AG08396 (cell line): ENCODE measurements at regions not wholly inside any gene's neighbourhood (a gene's known extent, or its start where the extent isn't known, plus 50 kb on each side); places are given as distances from the start of the nearest gene placed in this dataset.

Experiments used
- DNase-seq: peaks from one replicate; pipeline ENCODE4 v3.0.0; 2012; ENCODE audit warnings: low spot score, mixed read lengths

DNA sequence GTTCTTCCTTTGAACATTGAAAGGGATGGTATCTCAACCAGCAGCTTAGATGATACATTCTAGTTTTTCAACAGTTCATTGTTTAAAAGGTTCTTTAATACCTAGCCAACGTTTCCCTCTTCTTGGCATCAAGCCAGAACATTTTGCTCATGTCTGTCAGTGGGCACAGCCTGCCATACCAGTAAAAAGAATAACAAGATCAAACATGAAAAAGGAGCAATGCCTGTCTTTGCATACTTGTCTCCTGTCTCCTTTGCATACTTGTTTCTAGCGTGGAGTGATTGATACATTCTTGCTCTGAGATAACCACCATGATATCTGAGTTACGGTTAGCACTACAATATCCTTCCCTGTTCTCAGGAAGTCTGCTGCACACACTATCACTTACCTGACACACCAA, 248.6 kb upstream of the DAPK1 start:
- no peak for DNase-seq

DNA sequence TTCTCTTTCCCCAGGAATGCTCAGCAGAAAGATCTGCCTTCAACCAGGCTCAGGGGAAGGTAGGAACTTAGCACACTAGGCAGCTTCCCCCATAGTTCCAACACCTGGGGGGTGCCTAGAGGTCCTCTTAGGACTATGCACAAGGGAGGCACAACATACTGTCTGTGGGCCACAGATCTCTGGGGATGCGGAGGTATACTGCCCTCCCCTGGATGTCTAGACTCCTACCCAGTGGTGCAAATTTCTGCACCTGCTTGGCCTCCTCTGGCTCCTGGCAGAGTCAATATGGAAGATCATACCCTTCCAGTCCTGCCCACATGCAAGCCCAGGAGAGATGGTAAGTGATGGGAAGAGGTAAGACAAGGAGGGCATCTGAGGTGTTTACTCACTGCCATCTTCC, 247.5 kb upstream of the DAPK1 start:
- no peak for DNase-seq

DNA sequence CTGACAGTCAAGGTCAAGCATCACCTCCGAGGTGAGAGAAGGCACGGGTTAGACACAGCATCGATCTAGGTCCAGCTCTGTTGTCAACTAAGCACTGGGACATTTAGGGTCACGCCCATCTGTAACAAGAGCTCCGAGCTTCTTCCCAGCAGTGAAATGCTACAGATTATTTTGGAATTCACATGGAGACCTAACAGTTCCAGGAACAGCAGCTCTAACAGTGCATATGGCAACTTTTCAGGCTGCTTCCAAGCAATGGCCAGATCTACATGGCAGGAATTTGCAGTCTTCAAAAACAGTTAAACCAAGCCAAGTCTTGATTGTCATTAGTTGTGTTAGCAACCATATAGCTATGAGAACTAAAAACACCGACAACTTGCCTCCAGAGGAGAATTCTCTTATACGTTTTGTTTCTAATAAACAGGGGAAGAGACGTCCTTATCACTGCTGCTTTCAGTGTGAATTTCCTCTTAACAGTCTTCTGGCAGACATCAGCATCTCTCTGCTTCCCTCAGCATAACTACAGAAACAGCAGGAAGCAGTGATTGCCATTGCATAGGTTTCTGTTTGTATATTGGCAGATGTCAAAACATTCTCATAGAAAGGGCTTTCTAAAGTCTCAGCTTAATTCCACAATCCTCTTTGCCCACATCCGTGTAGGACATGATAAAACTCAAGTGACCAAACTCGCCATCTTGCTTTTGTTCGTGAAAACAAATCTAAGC, 242.1 kb upstream of the DAPK1 start:
- DNase-seq, result no peak

DNA sequence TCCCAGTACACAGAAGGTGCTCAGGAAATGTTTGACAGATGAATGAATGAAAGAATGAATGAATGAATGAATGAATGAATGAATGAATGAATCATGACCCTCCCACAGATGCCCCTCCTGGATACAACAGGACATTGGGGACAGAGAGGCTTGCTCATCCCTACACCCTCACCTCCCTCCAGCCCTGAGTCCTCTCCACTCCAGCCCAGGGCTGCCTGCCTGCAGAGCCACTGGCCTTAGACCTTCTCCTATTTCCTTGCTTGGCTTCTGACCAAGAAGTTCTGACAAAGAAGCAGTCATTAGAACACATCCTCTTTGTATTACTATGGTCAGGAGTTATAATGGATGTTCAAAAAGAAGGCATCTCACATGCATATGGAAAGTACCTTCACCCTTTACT, 240.7 kb upstream of the DAPK1 start:
- no peak for DNase-seq

DNA sequence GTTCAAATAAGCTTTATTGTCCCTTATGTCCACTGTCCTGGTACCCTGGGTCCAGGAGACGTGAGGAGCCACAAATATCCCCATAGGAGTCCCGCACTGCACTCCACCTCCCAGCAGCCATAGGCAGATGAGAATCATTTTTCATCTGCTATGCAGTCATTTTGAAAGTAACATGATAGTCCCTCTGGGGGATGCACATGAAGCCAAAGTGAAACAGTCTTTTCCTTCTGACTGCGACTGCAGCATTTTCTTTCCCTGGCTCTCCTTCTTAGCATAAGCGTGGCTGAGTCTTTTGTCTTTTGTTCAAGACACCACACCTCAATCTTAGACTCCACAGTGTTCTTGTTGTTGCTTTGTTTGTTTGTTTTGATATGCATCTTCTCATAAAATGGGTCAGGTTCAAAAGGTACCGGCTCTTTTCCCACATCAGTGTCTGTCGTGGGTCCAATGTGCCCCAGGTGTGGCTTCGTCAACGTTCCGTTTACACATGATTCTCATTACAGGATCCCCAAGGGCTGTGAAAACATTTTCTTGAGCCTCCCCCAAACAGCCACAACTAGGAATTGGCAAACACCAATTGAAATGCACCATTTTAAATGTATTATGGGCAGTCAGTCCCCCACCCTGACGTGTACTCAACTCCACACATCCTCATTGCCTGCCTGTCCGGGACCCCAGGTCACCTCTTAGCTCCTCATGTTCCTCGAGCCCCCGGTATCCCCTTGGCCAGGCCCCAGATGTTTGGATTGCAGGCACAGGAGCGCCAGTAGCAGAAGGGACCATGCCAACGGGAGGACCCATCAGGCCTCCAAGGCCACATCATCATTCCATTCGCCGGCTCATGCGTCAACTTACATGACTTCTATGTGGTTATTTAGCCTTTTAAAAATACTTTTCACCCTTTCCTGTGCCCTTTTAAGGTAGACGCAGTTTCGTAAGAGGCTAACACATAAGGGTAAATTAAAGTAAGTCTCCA, 237.8 kb upstream of the DAPK1 start:
- DNase-seq, result no peak

DNA sequence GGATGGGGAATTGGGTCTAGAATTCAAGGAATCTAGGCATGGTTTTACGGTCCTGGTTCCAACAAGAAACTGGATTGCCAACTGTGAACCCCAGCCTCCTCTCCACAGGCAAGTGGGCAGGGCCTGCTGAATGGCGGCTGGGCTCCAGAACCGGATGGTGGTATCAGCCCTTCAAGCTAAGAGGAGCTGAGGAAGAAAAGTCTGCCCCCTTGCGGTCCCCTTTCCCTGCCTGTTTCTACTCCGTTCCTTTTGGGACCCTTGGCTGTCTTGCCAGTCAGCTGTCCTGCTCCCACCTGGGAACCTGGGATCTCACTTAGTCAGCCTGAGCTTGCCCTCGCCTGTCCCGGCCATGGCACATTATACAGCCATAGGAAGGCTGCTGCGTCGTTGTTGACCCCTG, 234.4 kb upstream of the DAPK1 start:
- no peak for DNase-seq

DNA sequence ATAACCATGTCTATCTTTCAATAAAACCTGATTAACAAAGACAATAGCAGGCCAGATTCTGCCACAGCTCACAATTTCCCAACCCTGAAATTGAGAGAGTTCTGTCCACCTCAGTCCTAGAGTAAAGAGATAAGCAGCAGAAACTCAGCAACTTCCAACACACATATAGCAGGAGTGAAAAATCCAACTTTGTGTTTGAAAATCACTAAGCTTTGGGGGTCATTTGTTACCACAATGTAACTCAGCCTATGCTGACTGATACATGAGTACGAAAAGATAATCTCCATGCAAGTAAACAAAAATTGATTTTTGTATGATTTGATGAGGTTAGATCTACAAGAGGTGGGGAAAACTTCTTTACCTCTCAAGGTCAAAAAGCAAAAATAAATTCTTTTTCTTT, 231.0 kb upstream of the DAPK1 start:
- no peak for DNase-seq

DNA sequence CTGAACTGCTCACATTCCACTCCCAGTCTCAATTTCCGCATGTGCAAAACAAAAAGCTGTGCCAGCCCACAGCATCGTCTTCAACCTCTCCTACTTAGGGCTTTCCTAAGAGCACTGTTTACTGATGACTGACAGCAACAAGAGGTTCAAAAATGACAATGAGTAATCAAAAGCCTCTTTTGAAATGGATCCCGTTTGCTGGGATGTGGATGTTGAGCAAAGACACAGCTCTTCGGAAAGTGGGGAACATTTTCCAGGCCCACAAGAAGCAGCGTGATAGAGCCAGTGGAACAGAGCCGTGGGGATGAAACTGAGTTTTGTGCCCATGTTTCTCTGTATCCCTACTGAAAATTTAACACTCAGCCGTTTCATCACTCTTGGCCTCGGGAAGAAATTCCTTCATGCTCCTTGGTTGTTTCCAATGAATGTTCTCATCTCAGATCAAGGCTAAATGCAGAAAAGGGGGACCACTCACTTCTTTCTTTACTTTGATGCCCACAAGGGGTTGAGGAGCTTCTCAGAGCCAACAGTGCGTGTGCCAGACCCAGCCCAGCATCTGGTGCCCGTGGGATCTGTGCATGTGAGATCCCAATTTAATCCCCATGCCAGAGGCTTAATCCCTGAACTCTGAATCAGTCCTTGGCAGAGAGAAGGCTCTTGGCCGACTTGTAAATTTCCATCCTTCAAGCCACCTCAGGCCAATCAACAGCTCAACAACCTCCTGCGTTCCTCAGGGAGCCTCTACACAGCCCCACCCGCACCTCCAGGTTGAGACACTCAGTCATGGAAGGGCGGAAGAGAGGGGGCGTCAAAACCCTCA, 230.2 kb upstream of the DAPK1 start:
- DNase-seq, result no peak

DNA sequence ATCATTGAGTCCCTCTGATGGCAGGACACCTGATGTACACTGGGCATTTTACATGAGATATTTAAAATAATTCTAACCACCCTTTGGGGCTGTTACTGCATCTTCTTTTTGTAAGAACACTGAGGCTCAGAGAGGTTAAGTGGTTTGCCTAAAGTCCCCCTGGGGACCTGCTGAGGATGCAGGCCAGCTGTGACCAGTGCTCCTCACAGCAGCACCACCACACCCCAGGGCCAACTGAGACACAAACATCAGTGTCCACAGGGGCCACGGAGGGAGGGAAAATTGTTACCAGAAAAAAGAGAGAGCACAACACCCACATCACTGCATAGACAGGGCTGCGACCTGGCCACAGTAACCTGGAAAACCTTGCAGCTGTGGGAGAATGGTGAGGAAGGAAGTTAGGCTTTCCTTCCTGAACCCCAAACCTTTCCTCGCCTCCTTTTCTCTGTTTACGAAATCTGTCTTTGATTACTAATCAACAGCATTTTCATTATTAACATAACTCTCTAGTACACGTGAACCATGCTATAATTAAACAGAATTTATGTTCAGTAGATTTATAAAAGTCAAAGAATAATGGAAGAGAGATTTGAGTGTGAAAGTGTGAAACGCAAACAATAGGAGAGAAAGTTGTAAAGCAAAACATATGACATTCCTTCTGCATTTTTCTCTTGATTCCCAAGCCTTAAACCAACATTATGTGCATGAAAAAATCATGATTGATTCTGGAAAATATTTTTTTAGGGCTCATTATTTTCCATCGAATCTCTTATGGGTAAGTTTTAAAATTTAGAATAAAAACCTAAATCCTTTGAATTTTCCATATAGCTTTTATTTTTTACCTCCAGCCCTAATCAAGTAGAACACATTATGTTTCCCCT, 228.1 kb upstream of the DAPK1 start:
- no peak for DNase-seq

DNA sequence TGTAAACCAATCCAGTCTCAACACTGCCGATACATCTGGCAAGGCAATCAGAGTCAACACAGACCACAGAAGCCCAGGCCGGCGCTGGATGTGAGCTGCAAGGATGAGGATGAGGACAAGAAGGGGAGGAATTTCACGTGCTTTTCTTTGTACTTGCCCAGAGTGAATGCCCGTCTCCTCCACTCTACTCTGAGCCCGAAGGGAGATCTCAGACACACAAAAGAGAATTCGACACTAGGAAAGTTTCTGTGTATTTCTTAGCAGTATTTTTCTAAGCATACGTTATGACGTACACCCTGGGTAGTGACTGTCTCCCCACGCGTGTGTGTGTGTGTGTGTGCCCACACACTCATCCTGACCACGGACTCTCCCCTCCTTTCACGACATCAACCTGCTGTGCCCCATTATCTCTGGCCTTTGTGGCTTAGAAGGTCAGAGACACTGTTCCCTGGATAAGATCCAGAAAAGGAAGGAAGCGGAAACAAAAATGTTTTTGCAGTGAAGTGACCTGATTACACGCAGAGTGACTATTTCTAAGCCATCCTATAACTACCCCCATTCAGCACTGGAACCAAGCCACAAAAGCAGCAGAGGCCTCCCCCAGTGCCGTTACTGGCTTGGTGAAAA, 227.3 kb upstream of the DAPK1 start:
- DNase-seq, result no peak

DNA sequence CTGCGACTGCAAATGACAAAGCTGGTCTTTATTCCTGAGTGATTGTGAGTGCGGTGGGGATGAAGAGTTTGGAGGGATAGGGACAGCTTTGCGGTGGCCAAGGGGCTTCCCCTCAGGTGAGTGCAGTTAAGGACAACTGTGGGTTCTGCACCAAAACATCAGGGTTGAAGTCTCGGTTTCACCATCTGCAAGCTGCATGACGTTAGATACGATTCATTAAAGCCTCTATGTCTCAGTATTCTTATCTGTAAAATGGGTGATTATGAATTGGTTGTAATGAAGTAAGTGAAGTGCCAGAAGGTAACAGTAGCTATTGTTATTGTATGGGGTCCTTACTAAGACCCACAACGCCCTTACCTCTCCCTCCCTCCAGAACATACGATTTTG, 226.8 kb upstream of the DAPK1 start:
- DNase-seq, result no peak

DNA sequence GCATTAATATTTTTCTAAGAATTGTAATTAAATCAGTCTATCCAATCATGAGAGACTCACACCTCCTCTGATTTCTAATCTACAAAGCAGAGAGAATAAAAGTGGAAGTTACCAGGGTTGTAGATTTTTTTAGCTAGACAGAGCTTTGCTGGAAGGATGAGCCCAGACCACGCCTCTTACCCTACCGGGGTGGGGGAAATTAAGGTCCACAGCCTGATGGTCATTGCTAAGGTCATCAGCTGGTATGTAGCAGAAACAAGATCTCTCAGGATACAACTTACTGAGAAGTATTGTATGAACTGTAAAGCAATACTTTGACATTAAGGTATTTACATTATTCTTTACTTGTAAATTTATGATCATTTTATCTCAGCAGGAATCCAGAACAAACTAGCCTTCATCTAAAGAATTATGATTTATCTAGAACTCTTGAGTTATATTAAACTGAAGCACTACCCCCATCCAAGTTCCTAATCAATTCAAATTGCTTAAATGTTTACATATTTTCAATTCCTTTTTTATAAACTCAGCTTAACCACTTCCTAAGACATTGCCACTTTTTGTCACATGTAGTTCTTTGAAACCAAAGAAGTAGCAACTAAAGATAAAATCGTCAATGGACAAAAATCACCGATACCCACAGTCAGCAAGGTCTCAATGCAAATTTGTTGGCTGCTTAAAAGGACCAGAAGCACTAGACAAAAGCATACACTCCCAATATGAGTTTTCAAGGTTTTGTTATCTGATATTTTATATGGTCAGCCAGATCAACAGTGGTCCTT, 225.8 kb upstream of the DAPK1 start:
- no peak for DNase-seq

DNA sequence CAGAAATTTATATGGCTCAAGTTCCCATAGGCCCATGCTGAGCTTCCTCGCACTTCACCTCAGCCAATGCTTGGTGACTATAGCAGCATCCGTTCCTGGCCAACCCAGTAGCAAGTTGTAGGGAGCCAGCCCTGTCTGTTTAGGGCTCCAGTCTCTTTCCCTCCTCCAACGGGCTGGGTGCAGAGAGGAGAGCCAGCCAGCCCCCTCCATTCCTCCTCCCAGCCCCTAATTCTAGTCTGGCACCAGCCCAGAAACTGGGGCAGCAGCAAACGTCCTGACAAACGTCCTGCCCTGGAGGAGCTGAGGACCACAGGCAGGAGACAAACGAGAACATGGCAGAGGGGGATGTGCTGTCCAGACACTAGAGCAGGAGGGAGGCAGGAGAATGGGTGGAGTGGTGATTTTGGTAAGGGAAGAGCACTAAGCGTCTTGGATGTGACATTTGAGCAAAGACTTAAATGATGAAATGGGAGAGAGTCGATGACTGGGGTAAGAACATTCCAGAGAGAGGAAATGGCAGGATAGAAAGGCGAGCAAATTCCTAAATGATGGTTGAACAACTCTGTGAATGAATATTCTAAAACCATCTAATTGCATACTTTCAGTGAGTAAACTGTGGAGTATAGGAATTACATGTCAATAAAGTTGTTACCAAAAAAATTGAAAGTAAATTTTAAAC, 222.5 kb upstream of the DAPK1 start:
- DNase-seq, result no peak

DNA sequence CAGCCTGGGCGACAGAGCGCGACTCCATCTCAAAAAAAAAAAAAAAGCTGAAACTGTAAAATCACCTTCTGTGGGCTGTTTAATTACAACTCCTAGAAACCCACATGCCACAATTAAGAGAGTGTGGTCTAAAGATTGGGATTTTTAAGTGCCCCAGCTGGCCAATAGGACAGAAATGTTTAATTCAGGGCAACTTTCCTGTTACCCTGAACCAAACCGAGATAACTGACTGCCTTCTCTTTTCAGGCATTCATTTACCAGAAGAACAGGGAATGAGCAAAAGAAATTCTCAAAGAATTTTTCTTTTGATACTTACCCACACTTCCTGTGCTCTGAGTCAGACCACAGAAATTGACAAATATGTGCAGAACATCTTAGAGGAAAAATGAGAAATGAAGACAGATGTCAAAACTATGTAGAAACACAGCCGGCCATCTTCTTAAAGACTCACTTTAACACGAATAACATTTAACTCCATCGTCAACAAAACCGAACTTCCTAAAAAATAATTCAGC, 221.3 kb upstream of the DAPK1 start:
- DNase-seq, result no peak

DNA sequence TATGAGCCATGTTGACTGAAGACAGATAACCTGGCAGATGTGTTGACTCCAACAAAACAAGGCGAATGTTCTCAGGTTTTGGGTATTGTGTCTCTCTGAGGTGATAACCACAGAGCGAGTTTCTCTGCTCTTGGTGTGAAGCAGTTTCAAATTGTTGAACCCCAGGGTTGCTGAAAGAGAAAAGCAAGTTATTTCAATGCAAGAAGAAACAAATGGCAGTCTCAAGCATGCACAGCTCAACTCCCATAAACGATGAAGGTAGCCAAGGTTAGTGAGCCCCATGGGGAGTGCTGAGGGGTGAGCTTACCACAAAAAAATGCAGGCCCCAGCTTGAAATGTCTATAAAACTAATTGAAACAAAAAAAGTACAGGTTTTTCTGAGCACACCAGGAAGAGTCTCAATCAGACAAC, 220.8 kb upstream of the DAPK1 start:
- no peak for DNase-seq

DNA sequence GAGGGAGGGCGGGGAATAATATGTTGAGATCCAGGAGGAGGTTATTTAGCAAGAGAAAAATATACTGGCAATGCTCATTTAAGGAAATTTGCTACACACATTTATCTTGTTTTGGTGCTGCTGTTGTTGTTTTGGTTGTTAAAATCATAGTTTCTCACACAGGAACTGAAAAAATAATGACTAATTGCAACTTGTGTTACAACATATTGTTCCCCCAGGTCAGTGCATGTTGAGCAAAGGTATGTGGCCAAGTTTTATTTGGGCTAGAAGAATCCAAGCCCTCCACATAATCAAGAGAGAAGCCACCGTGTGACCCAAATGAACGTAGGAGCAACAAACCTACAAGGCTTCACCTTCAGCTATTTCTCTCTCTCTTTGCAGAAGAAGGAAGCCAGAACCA, 220.3 kb upstream of the DAPK1 start:
- no peak for DNase-seq

DNA sequence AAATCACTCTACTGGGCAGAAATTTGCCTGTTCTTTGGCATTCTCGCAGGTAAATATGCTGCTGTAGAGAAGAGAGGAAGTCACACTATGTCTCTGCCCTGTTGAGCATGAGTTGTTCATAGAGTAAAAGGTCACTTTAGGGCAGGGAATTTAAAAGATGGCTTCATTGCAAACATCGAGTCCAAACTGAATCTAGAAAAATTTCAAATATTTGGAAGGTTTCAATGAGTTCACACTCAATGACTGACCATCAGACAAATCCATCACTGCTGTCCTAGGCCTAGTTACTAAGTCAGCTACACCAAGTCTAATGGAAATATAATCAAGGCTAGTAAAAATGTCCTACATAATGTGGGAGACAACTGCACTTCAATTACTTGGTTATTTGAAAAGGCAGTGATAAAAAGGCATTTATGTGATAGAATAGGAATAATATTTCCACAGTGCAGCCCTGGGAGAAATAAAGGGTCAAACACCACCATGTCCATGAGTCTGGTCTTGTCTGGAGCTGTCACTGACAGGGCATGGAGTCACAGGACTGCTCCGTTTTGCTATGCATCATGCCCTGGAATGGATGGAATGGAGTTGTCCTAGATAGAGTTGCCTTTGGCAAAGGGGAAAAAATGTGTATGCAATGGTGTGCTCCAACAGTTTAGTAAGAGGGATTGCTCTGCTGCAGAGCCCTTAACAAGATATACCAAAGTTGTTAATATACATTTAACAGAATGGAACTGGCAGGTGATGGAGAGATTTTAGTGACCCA, 218.5 kb upstream of the DAPK1 start:
- DNase-seq, result no peak

DNA sequence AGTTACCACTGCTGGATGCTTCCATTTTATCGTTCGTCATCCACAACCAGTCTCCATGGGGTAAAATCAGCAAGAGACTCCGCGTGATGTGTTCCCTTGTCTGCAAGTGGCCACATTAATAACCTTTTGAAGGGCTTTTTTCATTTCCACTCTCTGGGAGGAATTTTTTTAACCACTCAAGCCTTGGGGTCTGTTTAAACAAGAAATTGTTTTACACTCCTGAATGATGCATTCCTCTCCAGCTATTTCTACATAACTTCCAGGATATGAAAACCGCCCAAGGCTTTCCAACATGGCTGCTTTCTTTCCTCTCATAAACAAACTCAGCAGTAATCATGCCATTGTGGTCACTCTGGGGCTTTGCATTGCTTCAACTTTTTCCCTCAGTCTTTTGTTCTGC, 217.2 kb upstream of the DAPK1 start:
- DNase-seq, result no peak

DNA sequence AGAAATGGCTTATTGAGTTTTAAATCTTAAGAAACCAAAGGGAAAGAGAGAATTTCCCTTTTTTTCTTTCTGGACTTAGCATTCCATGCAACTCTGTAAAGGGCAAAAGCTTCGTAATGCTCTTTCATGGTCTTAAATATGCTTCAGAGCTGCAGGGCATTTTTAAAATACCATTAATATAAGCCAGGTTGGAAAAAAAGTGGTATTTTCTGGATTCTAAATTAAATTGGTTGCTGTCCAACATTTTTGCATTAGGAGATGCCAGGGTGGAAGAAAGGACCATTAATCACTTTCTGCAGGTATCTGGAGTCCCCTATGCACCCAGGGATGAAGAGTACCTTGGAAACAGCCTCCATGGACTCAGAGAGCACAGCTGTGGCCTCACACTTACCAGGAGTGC, 215.1 kb upstream of the DAPK1 start:
- no peak for DNase-seq
